Small intestine (tissue), 7 donors: ENCODE measurements at regions not wholly inside any gene's neighbourhood (a gene's known extent, or its start where the extent isn't known, plus 50 kb on each side); places are given as distances from the start of the nearest gene placed in this dataset.
"Not testable (repeated sequence)": the region's sequence is repeated elsewhere in the genome, so short reads cannot be mapped to it uniquely, and the experiment has no call there.

Source experiments
- DNase-seq, 2 donors: peaks; one replicate each; pipeline versions ENCODE4 v3.0.0 to v3.0.0-alpha.2; 2013
- FAIRE-seq: peaks from 2 replicates; lab custom pipeline; 2012; peaks lifted over from hg19 to GRCh38; lab: Jason Lieb, UNC
- H3K27ac ChIP-seq, 3 donors: one replicate each; pipeline ENCODE4 v1.5.1; 2013; ENCODE audit warnings: low read length in 2 of 3, mild to moderate bottlenecking in 2 of 3, control low read depth in 1 of 3, inconsistent platforms in 1 of 3, low read depth in 1 of 3, moderate library complexity in 1 of 3
- H3K27me3 ChIP-seq, 3 donors: one replicate each; pipeline ENCODE4 v1.6.1; 2013; ENCODE audit warnings: low read length in 3 of 3, inconsistent platforms in 1 of 3; ENCODE audit not compliant: control insufficient read depth in 3 of 3, insufficient read depth in 3 of 3
- H3K36me3 ChIP-seq, 3 donors: one replicate each; pipeline ENCODE4 v1.6.1; 2013; ENCODE audit warnings: low read length in 3 of 3, inconsistent platforms in 1 of 3, low read depth in 1 of 3, mild to moderate bottlenecking in 1 of 3, moderate library complexity in 1 of 3; ENCODE audit not compliant: control insufficient read depth in 3 of 3, insufficient read depth in 2 of 3
- H3K4me1 ChIP-seq, 3 donors: one replicate each; pipeline ENCODE4 v1.6.1; 2013; ENCODE audit warnings: low read length in 2 of 3, inconsistent platforms in 1 of 3, low read depth in 1 of 3, mild to moderate bottlenecking in 1 of 3, moderate library complexity in 1 of 3; ENCODE audit not compliant: control insufficient read depth in 3 of 3, insufficient read depth in 2 of 3
- H3K4me3 ChIP-seq, 3 donors: one replicate each; pipeline ENCODE4 v1.5.1; 2013; ENCODE audit warnings: low read length in 3 of 3, control low read depth in 1 of 3, inconsistent platforms in 1 of 3, low read depth in 1 of 3, mild to moderate bottlenecking in 1 of 3, moderate library complexity in 1 of 3
- H3K9me3 ChIP-seq, 2 donors: one replicate each; pipeline ENCODE4 v1.6.1; 2013; ENCODE audit warnings: low read depth in 1 of 2, low read length in 1 of 2; ENCODE audit not compliant: control insufficient read depth in 2 of 2, insufficient read depth in 1 of 2
- WGBS, 3 donors: extraction: QIAGEN DNeasy Blood & Tissue Kit; methylation state at CpG; one replicate each; pipeline ENCODE4 v1.1.7; 2013; 5-methylcytosine and 5-hydroxymethylcytosine counted together
- donor health status: healthy with polysubstance abuse.
- donor health status: control.
- donor health status: control.
- donor health status: Bipolar disorder and iron deficiency.
- donor health status: healthy.

DNA sequence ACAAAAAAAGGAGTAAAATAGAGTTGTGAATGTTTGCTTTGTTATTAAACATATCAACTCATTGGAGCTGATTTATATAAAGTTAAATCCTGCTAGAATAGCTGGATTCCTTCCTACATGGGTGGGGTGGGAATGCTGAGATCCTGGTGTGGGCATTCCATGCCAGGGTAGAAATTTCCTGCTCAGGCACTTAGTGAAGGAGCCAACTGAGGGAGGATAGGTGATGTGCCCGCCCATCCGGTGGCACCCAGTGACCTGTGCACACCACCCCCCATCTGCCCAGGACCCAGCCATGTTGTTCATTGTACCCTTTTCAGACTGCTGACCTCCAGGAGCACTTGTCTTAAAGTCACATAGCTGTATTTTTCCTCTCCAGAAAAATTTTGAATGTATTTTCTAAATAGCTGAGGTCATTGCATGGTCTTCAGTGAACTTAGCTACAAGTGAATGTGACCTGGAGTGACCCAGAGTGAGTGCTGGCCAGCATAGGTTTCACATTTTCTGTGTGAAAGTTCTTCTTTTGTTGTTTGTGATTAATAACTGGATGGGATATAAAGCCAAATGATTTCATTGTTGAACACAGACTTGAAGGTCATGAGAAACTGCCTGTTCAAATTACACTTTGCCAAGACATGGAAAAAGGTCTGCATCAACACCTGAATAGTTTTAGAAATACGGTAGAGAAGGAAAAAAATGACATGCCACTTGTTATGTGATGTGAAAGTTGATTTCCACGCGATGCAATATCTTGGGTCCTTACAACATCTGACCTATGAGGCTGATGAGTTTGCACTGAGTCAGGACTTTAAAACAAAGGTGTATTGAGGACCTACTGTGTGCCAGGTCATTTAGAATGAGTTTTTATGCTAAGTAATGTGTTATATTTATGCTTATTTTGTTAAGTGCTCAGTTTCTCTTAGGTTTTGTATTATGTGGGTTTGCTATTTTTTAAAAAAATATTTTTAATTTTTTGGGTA is 77.2 kb downstream of the UTRN start:
- DNase-seq (no peak), FAIRE-seq (peak; percentile 59)
- no peaks in the 10 kb centered on the region for H3K9me3 ChIP-seq
- no peaks in the 10 kb centered on the region for H3K27me3 ChIP-seq
- 75 to 86% (median 79%) methylated on average over 5 of the region's 5 CpGs for WGBS, 3 donors
- H3K36me3 ChIP-seq: peaks cover 0 to 4% (median 0%) of the 10 kb centered on the region in 3 donors
- H3K4me1 ChIP-seq: peaks cover 0 to 7% (median 0%) of the 10 kb centered on the region in 3 donors
- H3K27ac ChIP-seq: peak overlapping the region in 1 of 3 donors; percentile 65
- no peak overlapping the region for H3K4me3 ChIP-seq

DNA sequence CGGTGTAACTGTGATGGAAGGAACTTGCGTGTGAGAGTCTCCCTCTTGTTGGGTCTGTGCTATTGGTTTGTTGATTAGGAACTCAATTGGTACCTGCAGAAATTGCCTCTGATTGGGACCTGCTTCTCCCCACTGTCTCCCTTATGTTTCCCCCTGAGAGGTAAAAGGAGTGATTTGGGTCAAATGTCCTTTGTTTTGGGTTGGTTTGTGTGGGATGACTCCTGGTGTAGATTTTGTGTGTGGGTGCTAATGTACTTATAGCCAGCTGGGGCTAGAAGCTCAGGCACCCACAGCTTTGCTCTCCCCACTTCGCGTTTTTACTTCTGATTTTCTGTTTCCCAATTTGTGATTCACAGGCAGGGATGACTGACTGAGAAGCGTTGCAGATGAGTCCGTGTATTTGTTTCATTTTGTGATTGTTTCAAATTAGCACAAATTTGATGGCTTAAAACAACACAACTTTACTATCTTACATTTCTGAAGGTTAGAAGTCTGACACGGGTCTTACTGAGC is 79.1 kb downstream of the UTRN start:
- Histone ChIP-seq H3K4me1 (peaks cover 0 to 7% (median 0%) of the 10 kb centered on the region in 3 donors), H3K27me3 (no peaks in the 10 kb centered on the region), H3K4me3 (no peak overlapping the region), H3K27ac (peak overlapping the region in 2 of 3 donors; percentile 11 to 59), H3K36me3 (peaks cover 0 to 4% (median 0%) of the 10 kb centered on the region in 3 donors), H3K9me3 (no peaks in the 10 kb centered on the region)
- no peak for FAIRE-seq
- DNase-seq: no peak
- WGBS, 3 donors: 85 to 91% (median 89%) methylated on average over 7 of the region's 7 CpGs

DNA sequence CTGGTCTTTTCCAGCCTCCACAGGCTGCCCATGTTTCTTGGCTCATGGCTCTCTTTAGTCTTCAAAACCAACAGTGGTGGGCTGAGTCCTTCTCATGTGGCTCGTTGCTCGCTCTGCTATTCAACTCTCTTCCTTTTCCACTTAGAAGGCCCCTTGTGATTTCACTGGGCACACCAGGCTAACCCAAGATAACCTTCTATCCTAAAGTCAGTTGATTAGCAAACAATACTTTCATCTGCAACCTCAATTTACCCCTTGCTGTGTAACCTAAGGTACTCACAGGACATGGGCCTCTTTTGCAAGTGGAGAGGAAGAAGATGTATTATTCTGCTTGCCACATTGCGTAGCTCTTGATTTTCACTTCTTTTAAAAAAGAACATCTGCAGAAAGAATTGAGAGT is 79.6 kb downstream of the UTRN start:
- DNase-seq (no peak), FAIRE-seq (no peak)
- H3K4me1 ChIP-seq: peaks cover 0 to 7% (median 0%) of the 10 kb centered on the region in 3 donors
- peak overlapping the region in 2 of 3 donors; percentile 11 to 59 for H3K27ac ChIP-seq
- H3K27me3 ChIP-seq: no peaks in the 10 kb centered on the region
- no peak overlapping the region for H3K4me3 ChIP-seq
- peaks cover 0 to 4% (median 0%) of the 10 kb centered on the region in 3 donors for H3K36me3 ChIP-seq
- H3K9me3 ChIP-seq: no peaks in the 10 kb centered on the region
- WGBS, 3 donors: 74 to 90% (median 85%) methylated on average over 3 of the region's 3 CpGs

DNA sequence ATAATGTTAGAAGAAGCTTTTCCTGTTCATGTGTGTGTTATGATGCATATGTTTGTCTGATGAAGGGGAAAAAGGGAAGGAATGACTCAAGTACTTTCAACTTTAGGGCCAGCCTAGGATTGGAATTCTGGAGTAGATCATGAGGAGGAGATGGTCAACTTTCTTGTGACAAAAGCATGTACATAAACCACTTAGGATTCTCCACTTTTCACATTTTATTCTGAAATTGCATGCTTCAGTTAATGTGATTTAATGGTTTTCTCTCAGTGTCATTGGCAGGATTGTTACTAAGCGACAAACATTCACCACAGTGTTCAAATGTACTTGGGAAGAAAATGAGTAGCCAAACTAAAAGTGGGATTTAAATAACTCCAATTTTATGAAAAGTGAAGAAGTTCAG is 80.1 kb downstream of the UTRN start:
- peaks cover 0 to 3% (median 0%) of the 10 kb centered on the region in 3 donors for H3K36me3 ChIP-seq
- no peak overlapping the region for H3K4me3 ChIP-seq
- FAIRE-seq (no peak), DNase-seq (no peak)
- 95 to 100% (median 97%) methylated on average over 1 of the region's 1 CpG for WGBS, 3 donors
- no peaks in the 10 kb centered on the region for H3K27me3 ChIP-seq
- H3K4me1 ChIP-seq: peaks cover 0 to 7% (median 0%) of the 10 kb centered on the region in 3 donors
- H3K27ac ChIP-seq: no peak overlapping the region
- peaks cover 0 to 4% of the 10 kb centered on the region in 2 donors for H3K9me3 ChIP-seq

DNA sequence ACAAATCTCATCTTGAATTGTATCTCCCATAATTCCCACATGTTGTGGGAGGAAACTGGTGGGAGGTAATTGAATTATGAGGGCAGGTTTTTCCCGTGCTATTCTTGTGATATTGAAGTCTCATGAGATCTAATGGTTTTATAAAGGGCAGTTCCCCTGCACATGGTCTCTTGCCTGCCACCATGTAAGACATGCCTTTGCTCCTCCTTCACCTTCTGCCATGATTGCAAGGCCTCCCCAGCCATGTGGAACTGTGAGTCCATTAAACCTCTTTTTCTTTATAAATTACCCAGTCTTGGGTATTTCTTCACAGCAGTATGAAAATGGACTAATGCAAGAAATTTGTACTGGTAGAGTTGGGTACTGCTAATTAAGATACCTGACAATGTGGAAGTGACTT is 84.6 kb downstream of the UTRN start:
- H3K27ac ChIP-seq, H3K36me3 ChIP-seq, H3K4me3 ChIP-seq, FAIRE-seq, H3K9me3 ChIP-seq, DNase-seq, H3K4me1 ChIP-seq, H3K27me3 ChIP-seq: not testable (repeated sequence)
- WGBS, 3 donors: 82 to 88% (median 84%) methylated on average over 1 of the region's 1 CpG

DNA sequence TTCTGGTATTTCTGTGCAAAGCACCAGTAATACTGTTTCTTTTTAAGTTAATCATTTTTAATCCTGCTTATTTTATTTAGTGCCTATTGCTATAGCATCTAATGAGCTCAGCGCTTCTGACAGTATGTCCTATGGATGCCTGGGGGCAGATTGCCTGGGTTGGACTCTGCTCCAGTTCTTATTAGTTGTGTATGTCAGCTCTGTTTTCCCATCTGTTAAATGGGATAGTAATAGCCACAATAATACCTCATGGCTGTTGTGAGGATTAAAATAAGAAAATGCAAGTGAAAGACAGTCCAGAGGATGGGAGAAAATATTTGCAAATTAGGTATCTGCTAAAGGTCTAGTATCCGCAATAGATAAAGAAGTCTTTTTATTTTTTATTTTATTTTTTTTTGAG is 87.0 kb downstream of the UTRN start:
- H3K9me3 ChIP-seq: peaks cover 0 to 5% of the 10 kb centered on the region in 2 donors
- DNase-seq (no peak), FAIRE-seq (no peak)
- 92 to 97% (median 95%) methylated on average over 2 of the region's 2 CpGs for WGBS, 3 donors
- H3K4me1 ChIP-seq: peaks cover 0 to 6% (median 6%) of the 10 kb centered on the region in 3 donors
- peak overlapping the region in 1 of 3 donors; percentile 38 for H3K27ac ChIP-seq
- no peaks in the 10 kb centered on the region for H3K27me3 ChIP-seq
- no peak overlapping the region for H3K4me3 ChIP-seq
- H3K36me3 ChIP-seq: peaks cover 0 to 3% (median 0%) of the 10 kb centered on the region in 3 donors

DNA sequence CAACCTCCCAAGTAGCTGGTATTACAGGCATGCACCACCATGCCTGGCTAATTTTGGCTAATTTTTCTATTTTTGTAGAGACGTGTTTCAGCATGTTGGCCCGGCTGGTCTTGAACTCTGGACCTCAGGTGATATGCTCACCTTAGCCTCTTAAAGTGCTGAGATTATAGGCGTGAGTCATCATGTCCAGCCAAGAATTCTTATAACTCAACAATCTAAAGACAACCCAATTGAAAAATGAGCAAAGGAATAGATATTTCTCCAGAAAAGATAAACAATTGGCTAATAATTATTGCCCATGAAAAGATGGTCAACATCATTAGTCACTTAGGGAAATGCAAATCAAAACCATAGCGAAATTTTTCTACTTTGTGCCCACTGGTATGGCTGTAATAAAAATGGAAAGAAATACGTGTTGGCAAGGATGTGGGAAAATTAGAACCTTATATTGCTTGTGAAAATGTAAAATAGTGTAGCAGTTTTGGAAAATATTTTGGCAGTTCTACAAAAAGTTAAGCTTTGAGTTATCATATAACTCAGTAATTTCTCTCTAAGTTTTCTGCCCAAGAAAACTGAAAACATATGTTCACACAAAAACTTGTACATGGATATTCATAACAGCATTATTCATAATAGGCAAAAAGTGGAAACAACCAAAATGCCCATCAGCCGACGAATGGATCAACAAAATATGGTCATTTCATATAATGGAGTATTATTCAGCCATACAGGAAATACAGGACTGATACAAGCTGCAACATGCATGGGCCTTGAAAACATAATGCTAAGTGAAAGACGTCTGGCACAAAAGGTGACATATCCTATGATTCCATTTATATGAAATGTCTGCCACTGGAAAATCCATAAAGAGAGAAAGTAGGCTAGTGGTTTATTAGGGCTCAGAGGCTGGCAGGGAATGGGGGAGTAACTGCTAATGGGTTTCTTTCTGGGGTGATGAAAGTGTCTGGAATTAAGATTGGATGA is 87.8 kb downstream of the UTRN start:
- no peak for FAIRE-seq
- Histone ChIP-seq H3K9me3 (peaks cover 0 to 5% of the 10 kb centered on the region in 2 donors), H3K4me1 (peaks cover 2 to 6% (median 6%) of the 10 kb centered on the region in 3 donors), H3K27me3 (no peaks in the 10 kb centered on the region), H3K4me3 (no peak overlapping the region), H3K36me3 (peaks cover 0 to 3% (median 0%) of the 10 kb centered on the region in 3 donors), H3K27ac (no peak overlapping the region)
- 87 to 90% (median 89%) methylated on average over 8 of the region's 8 CpGs for WGBS, 3 donors
- no peak for DNase-seq

DNA sequence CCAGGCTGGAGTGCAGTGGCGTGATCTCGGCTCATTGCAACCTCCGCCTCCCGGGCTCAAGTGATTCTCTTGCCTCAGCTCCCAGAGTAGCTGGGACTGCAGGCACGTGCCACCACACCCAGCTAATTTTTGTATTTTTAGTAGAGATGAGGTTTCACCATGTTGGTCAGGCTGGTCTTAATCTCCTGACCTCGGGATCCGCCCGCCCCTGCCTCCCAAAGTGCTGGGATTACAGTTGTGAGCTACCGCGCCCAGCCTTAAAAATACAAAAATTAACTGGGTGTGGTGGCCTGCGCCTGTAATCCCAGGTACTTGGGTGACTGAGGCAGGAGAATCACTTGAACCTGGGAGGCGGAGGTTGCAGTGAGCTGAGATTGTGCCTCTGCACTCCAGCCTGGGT is 89.4 kb downstream of the UTRN start:
- not testable (repeated sequence) for H3K27ac ChIP-seq, DNase-seq, FAIRE-seq, H3K36me3 ChIP-seq, H3K4me3 ChIP-seq, H3K9me3 ChIP-seq, H3K27me3 ChIP-seq
- 95 to 99% (median 98%) methylated on average over 12 of the region's 12 CpGs for WGBS, 3 donors
- H3K4me1 ChIP-seq: peaks cover 2 to 14% (median 6%) of the 10 kb centered on the region in 3 donors
